ENCODE measurements at regions not wholly inside any gene's neighbourhood (a gene's known extent, or its start where the extent isn't known, plus 50 kb on each side); places are given as distances from the start of the nearest gene placed in this dataset.

GRCh38 chr2:173747035-173747434 lies 218.1 kb downstream of the SP3 start:
- ATAC-seq (no peak), DNase-seq (no peak)
- no peaks in the 10 kb centered on the region for H3K9me3 ChIP-seq
- H3K4me3 ChIP-seq, result no peak overlapping the region
- 83% methylated on average over 2 of the region's 6 CpGs for WGBS (ENCODE audit: insufficient coverage, low coverage, low lambda C conversion rate, missing lambda C conversion rate)
- H3K4me1 ChIP-seq, result no peaks in the 10 kb centered on the region
- H3K27ac ChIP-seq, result no peak overlapping the region
- TF ChIP-seq POLR2A (IDR thresholded peaks at IDR 0.05) (no peak), CTCF (IDR thresholded peaks at IDR 0.05) (no peak)
- H3K27me3 ChIP-seq, result no peaks in the 10 kb centered on the region
- intact Hi-C loops (cut with DNase I), result no loop called here
- no peaks in the 10 kb centered on the region for H3K36me3 ChIP-seq

- no peaks in the 10 kb centered on the region for H3K36me3 ChIP-seq
- ATAC-seq (no peak), DNase-seq (no peak)
- WGBS (ENCODE audit: insufficient coverage, low coverage, low lambda C conversion rate, missing lambda C conversion rate), result 12% methylated on average over 2 of the region's 2 CpGs
- H3K27me3 ChIP-seq, result no peaks in the 10 kb centered on the region
- H3K27ac ChIP-seq, result no peak overlapping the region
- H3K9me3 ChIP-seq, result no peaks in the 10 kb centered on the region
- no peaks in the 10 kb centered on the region for H3K4me1 ChIP-seq
- H3K4me3 ChIP-seq, result no peak overlapping the region
- intact Hi-C loops (cut with DNase I), result no loop called here
- no peak for TF ChIP-seq POLR2A (IDR thresholded peaks at IDR 0.05)
- peak in 1 of 4 donors; percentile 7 for TF ChIP-seq CTCF (IDR thresholded peaks at IDR 0.05)
These were observed 215.9 kb downstream of the SP3 start for GRCh38 chr2:173749315-173749714.

GRCh38 chr2:173750353-173750801 lies 214.8 kb downstream of the SP3 start:
- Histone ChIP-seq H3K27me3 (no peaks in the 10 kb centered on the region), H3K27ac (no peak overlapping the region), H3K4me3 (no peak overlapping the region), H3K9me3 (no peaks in the 10 kb centered on the region), H3K4me1 (no peaks in the 10 kb centered on the region), H3K36me3 (no peaks in the 10 kb centered on the region)
- 57% methylated on average over 4 of the region's 7 CpGs for WGBS (ENCODE audit: insufficient coverage, low coverage, low lambda C conversion rate, missing lambda C conversion rate)
- no peak for DNase-seq
- TF ChIP-seq CTCF (IDR thresholded peaks at IDR 0.05) (no peak), POLR2A (IDR thresholded peaks at IDR 0.05) (no peak)
- intact Hi-C loops (cut with DNase I), result no loop called here
- ATAC-seq, result peak in 2 of 4 donors; percentile 14 to 24

GRCh38 chr2:173750831-173751230 lies 214.3 kb downstream of the SP3 start:
- no peaks in the 10 kb centered on the region for H3K9me3 ChIP-seq
- H3K4me1 ChIP-seq, result no peaks in the 10 kb centered on the region
- 63% methylated on average over 4 of the region's 4 CpGs for WGBS (ENCODE audit: insufficient coverage, low coverage, low lambda C conversion rate, missing lambda C conversion rate)
- no peak overlapping the region for H3K4me3 ChIP-seq
- TF ChIP-seq CTCF (IDR thresholded peaks at IDR 0.05), result no peak
- no peak for TF ChIP-seq POLR2A (IDR thresholded peaks at IDR 0.05)
- intact Hi-C loops (cut with DNase I), result no loop called here
- H3K27ac ChIP-seq, result no peak overlapping the region
- no peaks in the 10 kb centered on the region for H3K36me3 ChIP-seq
- DNase-seq (no peak), ATAC-seq (no peak)
- H3K27me3 ChIP-seq, result no peaks in the 10 kb centered on the region

All from right lobe of liver (tissue), 6 donors.